ENCODE measurements at regions not wholly inside any gene's neighbourhood (a gene's known extent, or its start where the extent isn't known, plus 50 kb on each side); places are given as distances from the start of the nearest gene placed in this dataset.

DNA sequence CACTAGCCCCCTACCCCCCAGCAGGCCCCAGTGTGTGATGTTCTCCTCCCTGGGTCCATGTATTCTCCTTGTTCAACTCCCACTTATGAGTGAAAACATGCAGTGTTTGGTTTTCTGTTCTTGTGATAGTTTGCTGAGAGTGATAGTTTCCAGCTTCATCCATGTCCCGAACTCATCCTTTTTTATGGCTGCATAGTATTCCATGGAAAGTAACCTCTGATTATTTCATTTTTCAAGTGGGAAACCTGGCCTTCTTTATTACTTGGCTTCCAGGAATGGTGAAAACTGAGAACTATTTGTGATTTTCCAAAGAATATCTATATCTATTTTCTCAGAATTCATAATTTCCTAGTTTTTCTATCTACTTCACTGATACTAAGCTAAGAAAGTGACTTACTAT is 235.0 kb downstream of the MTERF1 start:
- no peak overlapping the region for H3K4me3 ChIP-seq (ENCODE audit: low read depth, low read length)
- DNase-seq (ENCODE audit: low read depth), result no peak
- TF ChIP-seq, protein P1, sequence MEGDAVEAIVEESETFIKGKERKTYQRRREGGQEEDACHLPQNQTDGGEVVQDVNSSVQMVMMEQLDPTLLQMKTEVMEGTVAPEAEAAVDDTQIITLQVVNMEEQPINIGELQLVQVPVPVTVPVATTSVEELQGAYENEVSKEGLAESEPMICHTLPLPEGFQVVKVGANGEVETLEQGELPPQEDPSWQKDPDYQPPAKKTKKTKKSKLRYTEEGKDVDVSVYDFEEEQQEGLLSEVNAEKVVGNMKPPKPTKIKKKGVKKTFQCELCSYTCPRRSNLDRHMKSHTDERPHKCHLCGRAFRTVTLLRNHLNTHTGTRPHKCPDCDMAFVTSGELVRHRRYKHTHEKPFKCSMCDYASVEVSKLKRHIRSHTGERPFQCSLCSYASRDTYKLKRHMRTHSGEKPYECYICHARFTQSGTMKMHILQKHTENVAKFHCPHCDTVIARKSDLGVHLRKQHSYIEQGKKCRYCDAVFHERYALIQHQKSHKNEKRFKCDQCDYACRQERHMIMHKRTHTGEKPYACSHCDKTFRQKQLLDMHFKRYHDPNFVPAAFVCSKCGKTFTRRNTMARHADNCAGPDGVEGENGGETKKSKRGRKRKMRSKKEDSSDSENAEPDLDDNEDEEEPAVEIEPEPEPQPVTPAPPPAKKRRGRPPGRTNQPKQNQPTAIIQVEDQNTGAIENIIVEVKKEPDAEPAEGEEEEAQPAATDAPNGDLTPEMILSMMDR (IDR thresholded peaks at IDR 0.05; ENCODE audit: control insufficient read depth, extremely low read depth, insufficient read depth), result no peak

DNA sequence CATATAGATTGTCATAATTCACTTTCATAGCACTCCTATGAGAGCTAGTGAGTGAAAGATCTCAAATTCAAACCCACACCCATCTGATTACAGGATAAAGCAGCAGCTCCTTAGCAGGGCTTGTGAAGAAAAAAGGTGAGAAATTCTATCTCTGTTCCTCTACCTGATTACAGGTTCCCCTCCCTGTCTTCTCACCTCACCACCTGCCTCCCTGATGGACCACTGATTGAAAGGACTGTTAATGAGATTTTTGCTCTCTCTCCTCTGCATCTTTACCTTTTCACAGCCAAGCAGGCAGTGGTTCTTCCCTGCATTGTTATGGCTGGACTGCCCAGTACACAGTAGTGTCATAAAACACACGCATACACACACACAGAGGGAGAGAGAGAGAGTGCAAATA is 228.5 kb downstream of the MTERF1 start:
- H3K4me3 ChIP-seq (ENCODE audit: low read depth, low read length), result no peak overlapping the region
- TF ChIP-seq, protein P1 (IDR thresholded peaks at IDR 0.05; ENCODE audit: control insufficient read depth, extremely low read depth, insufficient read depth), result no peak
- DNase-seq (ENCODE audit: low read depth), result no peak

DNA sequence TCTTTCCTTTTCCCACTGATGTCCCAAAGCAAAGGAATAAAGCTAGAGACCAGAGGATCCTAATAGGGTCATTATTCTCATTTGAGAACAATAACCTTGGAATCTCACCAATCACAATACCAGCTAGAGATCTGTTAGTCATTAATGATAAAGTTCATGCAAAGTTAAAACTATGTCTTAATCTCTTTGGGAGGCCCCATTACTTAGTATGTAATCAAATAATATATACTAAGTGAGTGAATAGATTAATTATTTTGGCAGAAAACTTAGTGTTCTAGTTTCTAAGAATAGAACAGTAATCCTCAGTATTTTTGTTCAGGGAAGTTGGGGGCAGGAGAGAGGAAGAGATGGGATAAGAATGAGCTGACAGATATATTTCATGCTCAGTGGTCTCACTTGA is 227.2 kb downstream of the MTERF1 start:
- H3K4me3 ChIP-seq (ENCODE audit: low read depth, low read length), result no peak overlapping the region
- no peak for DNase-seq (ENCODE audit: low read depth)
- TF ChIP-seq, protein P1 (IDR thresholded peaks at IDR 0.05; ENCODE audit: control insufficient read depth, extremely low read depth, insufficient read depth), result no peak

DNA sequence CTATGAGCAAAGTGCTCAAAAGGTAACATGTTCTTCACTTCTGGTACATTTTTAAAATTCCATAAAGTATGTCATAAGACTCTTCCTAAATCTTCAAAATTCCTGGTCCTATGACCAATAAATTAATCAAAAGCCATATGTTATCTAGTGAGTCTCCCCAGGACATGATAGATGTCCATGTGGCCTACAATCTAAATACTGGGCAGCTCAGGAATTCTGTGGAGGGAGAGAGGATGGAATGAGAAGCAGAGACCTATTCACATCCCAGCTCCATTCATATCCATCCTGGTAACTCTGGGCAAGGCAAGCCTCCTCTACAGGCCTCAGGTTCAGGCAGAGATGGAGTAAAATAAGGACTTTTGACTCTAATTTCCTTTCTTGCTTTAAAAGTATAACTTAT is 224.8 kb downstream of the MTERF1 start:
- no peak overlapping the region for H3K4me3 ChIP-seq (ENCODE audit: low read depth, low read length)
- no peak for DNase-seq (ENCODE audit: low read depth)
- TF ChIP-seq, protein P1 (IDR thresholded peaks at IDR 0.05; ENCODE audit: control insufficient read depth, extremely low read depth, insufficient read depth), result no peak

DNA sequence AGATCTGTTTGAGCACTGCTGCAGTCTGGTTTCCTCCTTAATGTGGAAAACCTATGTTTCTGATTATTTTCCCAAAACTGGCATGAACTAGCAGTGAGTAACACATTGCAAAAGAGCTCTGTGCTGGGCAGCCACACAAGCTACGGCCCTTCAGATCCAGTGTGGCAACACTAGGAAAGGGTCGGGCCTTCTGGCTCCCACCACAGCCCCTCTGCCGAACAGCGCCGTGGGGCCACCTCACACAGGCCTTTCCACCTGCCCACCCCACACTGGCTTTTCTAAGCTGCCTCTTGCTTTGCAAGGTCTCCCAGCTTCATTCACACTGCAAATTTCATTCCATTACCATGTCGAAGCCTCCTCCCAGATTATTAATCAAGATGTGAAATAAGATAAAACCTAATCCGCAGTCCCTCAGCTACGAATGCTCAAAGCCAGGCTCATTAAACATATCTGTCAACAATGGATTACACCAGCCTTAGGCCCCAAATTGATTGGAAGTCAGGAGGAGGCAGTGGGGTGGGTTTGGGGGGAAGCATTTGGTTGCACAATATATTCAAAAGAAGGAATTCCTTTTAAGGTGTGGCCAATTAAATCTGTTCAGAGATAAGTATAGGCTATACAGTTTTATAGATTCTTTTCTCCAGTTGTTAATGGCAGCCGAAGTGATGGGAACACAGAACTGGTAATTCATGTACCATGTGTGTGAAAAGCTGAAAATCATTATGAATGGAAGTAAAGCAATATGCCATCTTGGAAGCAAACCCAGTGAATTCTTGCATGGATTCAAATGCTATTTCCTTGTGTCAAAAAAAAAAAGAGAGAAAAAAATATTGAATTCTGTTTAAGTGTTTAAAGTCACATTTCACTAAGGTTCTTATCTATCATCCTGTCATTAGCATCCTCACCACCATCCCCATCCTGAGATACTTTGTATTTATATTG is 223.7 kb downstream of the MTERF1 start:
- TF ChIP-seq, protein P1 (IDR thresholded peaks at IDR 0.05; ENCODE audit: control insufficient read depth, extremely low read depth, insufficient read depth), result no peak
- no peak overlapping the region for H3K4me3 ChIP-seq (ENCODE audit: low read depth, low read length)
- DNase-seq (ENCODE audit: low read depth), result no peak

DNA sequence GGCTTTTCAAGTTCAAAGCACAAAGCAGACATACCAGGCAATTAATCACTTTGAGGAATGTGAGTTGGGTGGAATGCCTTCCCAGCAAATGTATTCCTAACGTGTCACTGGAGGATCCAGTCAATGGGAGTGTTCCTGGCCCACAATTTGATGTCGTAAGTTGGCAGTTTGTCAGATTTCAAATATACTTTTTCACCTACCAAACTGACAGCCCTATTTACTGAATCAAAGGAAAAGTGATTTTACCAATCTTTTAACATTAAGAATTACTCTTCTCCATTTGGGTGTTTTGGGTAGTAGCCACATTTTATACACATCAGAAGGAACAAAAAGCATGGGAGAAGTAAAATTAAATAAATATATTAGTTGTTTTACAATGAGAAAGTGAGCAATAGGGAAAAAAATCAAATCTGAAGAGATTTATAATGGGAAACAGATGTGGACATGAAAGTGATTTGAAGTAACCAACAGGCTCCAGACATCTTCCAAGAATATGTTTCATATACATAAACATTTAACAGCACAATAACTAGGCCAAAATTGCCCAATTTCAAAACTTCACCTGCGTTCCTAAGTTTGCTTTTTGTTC is 222.9 kb downstream of the MTERF1 start:
- no peak overlapping the region for H3K4me3 ChIP-seq (ENCODE audit: low read depth, low read length)
- TF ChIP-seq, protein P1 (IDR thresholded peaks at IDR 0.05; ENCODE audit: control insufficient read depth, extremely low read depth, insufficient read depth), result no peak
- no peak for DNase-seq (ENCODE audit: low read depth)

Measured in LNCaP clone FGC (cell line).